HFF-Myc (cell line): ENCODE measurements at regions not wholly inside any gene's neighbourhood (a gene's known extent, or its start where the extent isn't known, plus 50 kb on each side); places are given as distances from the start of the nearest gene placed in this dataset.
"Not testable (repeated sequence)": the region's sequence is repeated elsewhere in the genome, so short reads cannot be mapped to it uniquely, and the experiment has no call there.

Experiments used
- DNase-seq: peaks from one replicate; pipeline ENCODE4 v3.0.0-alpha.2; 2011; ENCODE audit warnings: low read depth; ENCODE audit errors: extremely low read depth
- H3K4me3 ChIP-seq: replicated peaks from 2 replicates; pipeline ENCODE4 v1.5.1; 2011; ENCODE audit warnings: low read depth, mild to moderate bottlenecking, control low read depth, low read length
- CTCF ChIP-seq: IDR thresholded peaks from 2 replicates; pipeline ENCODE4 v1.5.1; 2012; ENCODE audit warnings: mild to moderate bottlenecking, low read depth, low read length, control low read depth; ENCODE audit errors: missing control alignments

- DNase-seq: no peak
- no peak overlapping the region for H3K4me3 ChIP-seq
- TF ChIP-seq CTCF: no peak
These were observed 107.7 kb upstream of the LRPAP1 start for GRCh38 chr4:3639613-3640586.

GRCh38 chr4:3638080-3638795 is 106.0 kb upstream of the LRPAP1 start:
- H3K4me3 ChIP-seq: no peak overlapping the region
- TF ChIP-seq CTCF: no peak
- DNase-seq: no peak

- no peak for DNase-seq
- H3K4me3 ChIP-seq: no peak overlapping the region
- no peak for TF ChIP-seq CTCF
These were observed 105.2 kb upstream of the LRPAP1 start for GRCh38 chr4:3637326-3638016.

- TF ChIP-seq CTCF: no peak
- DNase-seq: no peak
- H3K4me3 ChIP-seq: no peak overlapping the region
These were observed 104.6 kb upstream of the LRPAP1 start for GRCh38 chr4:3636646-3637320.

- H3K4me3 ChIP-seq, DNase-seq: not testable (repeated sequence)
These were observed 103.8 kb upstream of the LRPAP1 start for GRCh38 chr4:3636020-3636419.

- TF ChIP-seq CTCF: no peak
- no peak for DNase-seq
- H3K4me3 ChIP-seq: no peak overlapping the region
These were observed 102.9 kb upstream of the LRPAP1 start for GRCh38 chr4:3634894-3635820.
